ENCODE measurements at regions not wholly inside any gene's neighbourhood (a gene's known extent, or its start where the extent isn't known, plus 50 kb on each side); places are given as distances from the start of the nearest gene placed in this dataset.

GRCh38 chr7:132630834-132631233 lies 54.6 kb upstream of the PLXNA4 start:
- DNase-seq (ENCODE audit: extremely low spot score, unreplicated experiment), result no peak
- H3K27me3 Mint-ChIP-seq (ENCODE audit: unreplicated experiment), result peaks cover 12% of the 10 kb centered on the region
- H3K27ac Mint-ChIP-seq (ENCODE audit: unreplicated experiment), result no peak overlapping the region
- no peaks in the 10 kb centered on the region for H3K9me3 Mint-ChIP-seq (ENCODE audit: unreplicated experiment)
- H3K4me1 Mint-ChIP-seq (ENCODE audit: unreplicated experiment), result no peaks in the 10 kb centered on the region
- no peaks in the 10 kb centered on the region for H3K36me3 Mint-ChIP-seq (ENCODE audit: unreplicated experiment)
- TF ChIP-seq CTCF (IDR thresholded peaks at IDR 0.05), result no peak
- no peak overlapping the region for H3K4me3 Mint-ChIP-seq (ENCODE audit: unreplicated experiment)
